ENCODE measurements at regions not wholly inside any gene's neighbourhood (a gene's known extent, or its start where the extent isn't known, plus 50 kb on each side); places are given as distances from the start of the nearest gene placed in this dataset.

DNA sequence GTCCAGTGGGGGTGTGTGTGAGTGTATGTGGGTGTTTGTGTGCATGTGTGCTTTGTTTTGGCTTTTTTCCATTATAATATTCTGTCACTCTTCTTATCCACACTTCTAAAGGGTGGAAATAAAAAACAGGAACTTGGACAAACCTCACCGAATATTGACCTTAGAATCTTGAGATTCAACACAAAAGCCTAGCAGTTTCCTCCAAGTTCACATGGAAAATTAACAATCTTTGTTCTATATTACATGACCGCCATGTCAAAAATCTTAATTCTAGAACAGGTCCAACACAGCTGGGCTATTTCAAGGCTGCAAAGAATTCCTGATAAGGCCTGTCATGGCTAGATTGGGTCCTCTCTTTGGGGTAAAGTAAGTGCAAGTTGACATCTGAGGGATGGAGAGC is 169.3 kb upstream of the OSR1 start:
- Mint-ChIP-seq H3K9me3 (ENCODE audit: unreplicated experiment) (no peaks in the 10 kb centered on the region), H3K36me3 (ENCODE audit: insufficient read depth, unreplicated experiment) (no peaks in the 10 kb centered on the region), H3K27me3 (ENCODE audit: insufficient read depth, unreplicated experiment) (no peaks in the 10 kb centered on the region), H3K4me3 (ENCODE audit: unreplicated experiment) (no peak overlapping the region), H3K27ac (ENCODE audit: low read depth, unreplicated experiment) (no peak overlapping the region), H3K4me1 (ENCODE audit: insufficient read depth, unreplicated experiment) (no peaks in the 10 kb centered on the region)
- CTCF ChIA-PET: no interaction called here
- TF ChIP-seq, protein P1, sequence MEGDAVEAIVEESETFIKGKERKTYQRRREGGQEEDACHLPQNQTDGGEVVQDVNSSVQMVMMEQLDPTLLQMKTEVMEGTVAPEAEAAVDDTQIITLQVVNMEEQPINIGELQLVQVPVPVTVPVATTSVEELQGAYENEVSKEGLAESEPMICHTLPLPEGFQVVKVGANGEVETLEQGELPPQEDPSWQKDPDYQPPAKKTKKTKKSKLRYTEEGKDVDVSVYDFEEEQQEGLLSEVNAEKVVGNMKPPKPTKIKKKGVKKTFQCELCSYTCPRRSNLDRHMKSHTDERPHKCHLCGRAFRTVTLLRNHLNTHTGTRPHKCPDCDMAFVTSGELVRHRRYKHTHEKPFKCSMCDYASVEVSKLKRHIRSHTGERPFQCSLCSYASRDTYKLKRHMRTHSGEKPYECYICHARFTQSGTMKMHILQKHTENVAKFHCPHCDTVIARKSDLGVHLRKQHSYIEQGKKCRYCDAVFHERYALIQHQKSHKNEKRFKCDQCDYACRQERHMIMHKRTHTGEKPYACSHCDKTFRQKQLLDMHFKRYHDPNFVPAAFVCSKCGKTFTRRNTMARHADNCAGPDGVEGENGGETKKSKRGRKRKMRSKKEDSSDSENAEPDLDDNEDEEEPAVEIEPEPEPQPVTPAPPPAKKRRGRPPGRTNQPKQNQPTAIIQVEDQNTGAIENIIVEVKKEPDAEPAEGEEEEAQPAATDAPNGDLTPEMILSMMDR (IDR thresholded peaks at IDR 0.05; ENCODE audit: unreplicated experiment): no peak
- intact Hi-C loops (cut with micrococcal nuclease): no loop called here
- BruUV-seq (replicated peaks): no TSS peak
- POLR2A ChIA-PET: interaction anchor here (0.8 kb wide), 1 partner anchor 8 kb away, joined by 3 read pairs; no protein-coding TSS in a partner anchor
- DNase-seq (ENCODE audit: unreplicated experiment): no peak

DNA sequence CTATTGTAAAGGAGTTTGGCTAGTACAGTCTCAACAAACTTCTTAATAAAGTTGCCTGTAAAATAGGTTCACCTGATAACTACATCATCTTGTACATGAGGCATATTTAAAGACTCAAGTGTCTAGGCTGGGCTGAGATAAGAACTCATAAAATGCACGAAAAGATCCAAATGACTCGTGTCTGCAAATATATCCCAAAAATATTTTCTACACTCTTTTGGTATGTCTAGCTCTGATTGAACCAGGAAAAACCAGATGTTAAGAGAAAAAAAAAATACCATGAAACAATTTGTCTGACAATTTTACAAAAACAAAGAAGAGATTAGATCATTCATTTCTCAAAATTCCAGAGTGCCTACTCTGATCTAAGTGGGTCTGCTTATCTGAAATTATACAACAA is 166.9 kb upstream of the OSR1 start:
- Mint-ChIP-seq H3K36me3 (ENCODE audit: insufficient read depth, unreplicated experiment) (no peaks in the 10 kb centered on the region), H3K4me3 (ENCODE audit: unreplicated experiment) (no peak overlapping the region), H3K4me1 (ENCODE audit: insufficient read depth, unreplicated experiment) (no peaks in the 10 kb centered on the region), H3K9me3 (ENCODE audit: unreplicated experiment) (no peaks in the 10 kb centered on the region), H3K27ac (ENCODE audit: low read depth, unreplicated experiment) (no peak overlapping the region), H3K27me3 (ENCODE audit: insufficient read depth, unreplicated experiment) (no peaks in the 10 kb centered on the region)
- POLR2A ChIA-PET: no interaction called here
- intact Hi-C loops (cut with micrococcal nuclease): no loop called here
- no TSS peak for BruUV-seq (replicated peaks)
- CTCF ChIA-PET: interaction anchor here (0.6 kb wide), 1 partner anchor 1210 kb away, joined by 4 read pairs; no protein-coding TSS in a partner anchor
- DNase-seq (ENCODE audit: unreplicated experiment): no peak
- TF ChIP-seq, protein P1 (IDR thresholded peaks at IDR 0.05; ENCODE audit: unreplicated experiment): no peak

- no peaks in the 10 kb centered on the region for H3K27me3 Mint-ChIP-seq (ENCODE audit: insufficient read depth, unreplicated experiment)
- H3K9me3 Mint-ChIP-seq (ENCODE audit: unreplicated experiment): no peaks in the 10 kb centered on the region
- no peaks in the 10 kb centered on the region for H3K4me1 Mint-ChIP-seq (ENCODE audit: insufficient read depth, unreplicated experiment)
- no peak overlapping the region for H3K27ac Mint-ChIP-seq (ENCODE audit: low read depth, unreplicated experiment)
- BruUV-seq (replicated peaks): no TSS peak
- TF ChIP-seq, protein P1 (IDR thresholded peaks at IDR 0.05; ENCODE audit: unreplicated experiment): no peak
- ChIA-PET POLR2A (interaction anchor here (0.6 kb wide), 1 partner anchor 54 kb away, joined by 3 read pairs; no protein-coding TSS in a partner anchor), CTCF (no interaction called here)
- H3K36me3 Mint-ChIP-seq (ENCODE audit: insufficient read depth, unreplicated experiment): no peaks in the 10 kb centered on the region
- DNase-seq (ENCODE audit: unreplicated experiment): no peak
- no peak overlapping the region for H3K4me3 Mint-ChIP-seq (ENCODE audit: unreplicated experiment)
- intact Hi-C loops (cut with micrococcal nuclease): no loop called here
Measured at GRCh38 chr2:19519045-19519444, 160.6 kb upstream of the OSR1 start.

DNA sequence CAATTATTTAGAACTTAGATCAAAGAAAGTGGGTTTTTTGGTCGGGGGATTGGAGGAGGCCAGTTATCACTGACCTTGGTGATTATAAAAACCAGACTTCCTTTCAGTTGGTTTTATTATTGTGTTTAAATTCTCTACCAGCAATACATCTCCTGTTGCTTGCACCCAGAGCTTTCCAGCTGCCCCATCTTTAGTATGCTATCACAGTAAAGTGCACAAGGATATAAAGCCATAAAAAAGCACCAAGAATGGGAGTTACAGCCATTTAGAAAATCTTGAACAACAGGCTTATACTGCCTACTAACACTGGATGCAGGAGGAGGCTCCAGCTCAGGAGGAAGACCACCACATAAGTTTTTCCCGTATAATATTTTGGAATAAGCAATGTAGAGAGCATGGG is 148.7 kb upstream of the OSR1 start:
- no peaks in the 10 kb centered on the region for H3K36me3 Mint-ChIP-seq (ENCODE audit: insufficient read depth, unreplicated experiment)
- intact Hi-C loops (cut with micrococcal nuclease): no loop called here
- DNase-seq (ENCODE audit: unreplicated experiment): no peak
- ChIA-PET CTCF (no interaction called here), POLR2A (no interaction called here)
- peaks cover 6% of the 10 kb centered on the region for H3K4me1 Mint-ChIP-seq (ENCODE audit: insufficient read depth, unreplicated experiment)
- H3K27ac Mint-ChIP-seq (ENCODE audit: low read depth, unreplicated experiment): no peak overlapping the region
- no peak overlapping the region for H3K4me3 Mint-ChIP-seq (ENCODE audit: unreplicated experiment)
- no peaks in the 10 kb centered on the region for H3K27me3 Mint-ChIP-seq (ENCODE audit: insufficient read depth, unreplicated experiment)
- TF ChIP-seq, protein P1 (IDR thresholded peaks at IDR 0.05; ENCODE audit: unreplicated experiment): no peak
- no peaks in the 10 kb centered on the region for H3K9me3 Mint-ChIP-seq (ENCODE audit: unreplicated experiment)
- BruUV-seq (replicated peaks): no TSS peak
